GM19395 (cell line): ENCODE measurements at regions not wholly inside any gene's neighbourhood (a gene's known extent, or its start where the extent isn't known, plus 50 kb on each side); places are given as distances from the start of the nearest gene placed in this dataset.
A peak's percentile ranks its signal among the peaks of the same experiment; 100 is the strongest.
"Not testable (repeated sequence)": the region's sequence is repeated elsewhere in the genome, so short reads cannot be mapped to it uniquely, and the experiment has no call there.

Experiments
- ATAC-seq: cut with Tn5 transposase; IDR thresholded peaks from one replicate; pipeline ENCODE4 v1.9.1; 2021; ENCODE audit warnings: mild to moderate bottlenecking, moderate library complexity; ENCODE audit not compliant: unreplicated experiment

DNA sequence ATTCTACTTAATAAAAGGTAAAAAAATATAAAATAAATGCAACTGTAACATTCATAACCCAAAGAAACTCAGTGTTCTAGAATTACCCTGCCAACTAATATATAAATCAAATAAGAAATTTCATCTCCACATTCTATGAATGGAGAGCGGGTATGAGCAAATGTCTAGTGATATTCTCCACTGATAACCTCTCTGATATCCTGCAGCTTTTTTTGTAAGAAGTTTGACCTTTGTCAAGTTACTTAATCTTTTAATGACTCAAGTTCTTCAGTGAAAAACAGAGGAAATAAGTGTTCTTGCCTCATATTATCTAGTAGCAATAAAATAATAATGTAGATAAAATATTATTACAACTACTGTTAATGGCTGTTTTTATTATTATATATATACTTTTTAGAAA, 1275.6 kb upstream of the CDH9 start:
- no peak for ATAC-seq

- no peak for ATAC-seq
Measured at GRCh38 chr5:28313321-28313951, 1275.0 kb upstream of the CDH9 start.

- ATAC-seq: no peak
Measured at GRCh38 chr5:28310696-28311095, 1272.3 kb upstream of the CDH9 start.

- ATAC-seq: no peak
Measured at GRCh38 chr5:28305891-28306290, 1267.5 kb upstream of the CDH9 start.

DNA sequence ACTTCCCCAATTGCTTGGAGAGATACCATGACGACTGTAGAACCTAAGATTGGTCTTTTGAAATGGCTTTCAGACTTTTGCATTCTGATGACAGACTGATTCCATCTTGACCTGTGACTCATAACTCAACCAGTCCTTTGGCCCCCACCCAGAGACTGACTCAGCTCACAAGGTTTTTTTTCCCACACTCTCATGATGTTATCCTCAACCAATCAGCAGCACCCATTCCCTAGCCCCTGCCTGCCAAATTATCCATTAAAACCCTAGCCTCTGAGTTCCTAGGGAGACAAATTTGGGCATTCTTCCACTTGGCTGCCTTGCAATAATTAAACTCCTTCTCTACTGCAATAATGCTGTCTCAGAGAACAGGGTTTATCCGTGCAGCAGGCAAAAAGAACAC, 1263.3 kb upstream of the CDH9 start:
- ATAC-seq: no peak

DNA sequence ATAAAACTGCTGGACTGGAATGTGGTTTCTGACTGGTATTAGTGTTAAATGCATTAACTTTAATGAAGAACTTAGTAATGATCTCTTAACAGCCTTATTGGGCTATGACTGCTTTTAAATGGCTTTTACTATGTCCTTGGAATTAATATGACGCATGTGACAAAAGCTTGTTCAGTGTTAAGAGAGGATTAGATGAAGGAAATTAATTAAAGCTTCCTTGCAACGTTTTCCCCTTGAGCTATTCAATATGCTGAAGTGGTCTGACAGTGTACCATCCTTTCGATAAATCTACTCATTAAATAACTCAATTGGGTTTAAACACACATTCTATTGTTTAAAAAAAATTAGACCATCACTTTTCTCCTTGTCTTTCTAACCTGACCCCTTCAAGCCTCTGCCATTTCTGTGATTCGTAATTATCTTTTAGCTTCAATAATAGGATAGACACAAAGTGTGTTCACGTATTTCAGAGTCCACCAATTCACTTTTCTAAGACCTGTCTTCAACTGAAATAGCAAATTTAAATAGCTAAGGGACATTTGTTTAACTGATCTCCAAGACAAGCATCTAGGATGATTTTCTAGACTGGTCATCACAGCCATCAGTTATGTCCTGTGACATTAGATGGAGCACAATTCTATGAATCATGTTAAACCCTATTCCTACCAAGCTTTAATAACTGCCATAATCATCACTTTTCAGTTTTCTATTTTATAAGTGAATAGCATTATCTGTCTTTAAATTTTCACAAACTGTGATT, 1258.0 kb upstream of the CDH9 start:
- ATAC-seq: no peak

DNA sequence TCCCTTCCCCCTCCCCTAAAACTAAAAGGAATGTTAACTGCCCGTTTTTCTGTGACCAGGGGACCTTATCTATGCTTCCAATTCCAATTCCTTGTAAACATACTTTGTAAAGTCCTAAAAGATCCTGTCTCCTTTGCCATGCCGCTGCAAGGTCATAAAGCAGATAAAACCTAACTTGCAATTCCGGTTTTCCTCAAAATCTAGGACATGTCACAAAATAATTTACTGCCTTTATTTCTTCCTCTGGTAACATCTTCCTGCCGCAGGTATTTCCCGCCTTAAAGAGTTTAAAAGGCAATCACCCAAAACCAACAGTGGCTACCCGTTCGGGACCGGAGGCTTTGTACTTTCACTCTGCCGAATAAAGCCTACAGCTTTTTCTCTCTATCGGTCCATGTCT, 1248.6 kb upstream of the CDH9 start:
- not testable (repeated sequence) for ATAC-seq

GRCh38 chr5:28286566-28286965, 1248.2 kb upstream of the CDH9 start:
- no peak for ATAC-seq

DNA sequence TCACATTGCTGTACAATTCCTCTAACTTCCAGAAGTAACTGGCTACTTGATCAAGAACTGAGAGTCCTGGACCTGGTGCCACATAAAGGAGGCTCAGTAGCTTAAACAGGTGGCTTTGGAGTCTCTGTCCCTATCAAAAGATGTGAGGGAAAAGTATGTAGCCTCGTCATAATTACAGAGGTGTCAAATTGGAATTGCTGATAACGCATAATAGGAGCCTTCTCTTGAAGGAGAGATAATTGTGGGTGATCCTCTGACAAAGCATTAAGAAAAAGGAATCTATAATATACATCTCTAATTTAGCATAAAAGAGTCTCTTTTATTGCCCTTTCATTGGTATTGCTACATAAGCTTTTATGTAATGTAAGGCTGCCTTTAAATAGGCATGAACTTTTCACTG, 1246.4 kb upstream of the CDH9 start:
- ATAC-seq: no peak

GRCh38 chr5:28281351-28281750, 1243.0 kb upstream of the CDH9 start:
- ATAC-seq: no peak

DNA sequence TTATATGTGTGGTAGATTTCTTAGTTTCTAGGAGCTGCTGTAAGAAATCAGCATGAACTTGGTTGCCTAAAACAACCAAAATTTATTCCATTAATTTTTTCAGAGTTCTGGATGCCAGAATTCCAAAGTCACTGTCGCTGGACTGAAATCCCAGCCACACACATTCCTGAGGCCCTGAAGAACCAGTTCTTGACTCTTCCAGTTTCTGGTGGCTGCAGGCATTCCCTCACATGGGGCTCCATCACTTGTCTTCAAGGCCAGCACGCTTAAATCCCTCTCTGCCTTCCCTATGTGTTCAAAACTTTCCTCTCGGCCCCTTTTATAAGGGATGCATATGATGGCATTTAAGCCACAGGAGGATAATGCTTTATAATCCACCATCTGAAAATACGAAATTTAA, 1237.5 kb upstream of the CDH9 start:
- no peak for ATAC-seq

- no peak for ATAC-seq
Measured at GRCh38 chr5:28269978-28270377, 1231.6 kb upstream of the CDH9 start.

DNA sequence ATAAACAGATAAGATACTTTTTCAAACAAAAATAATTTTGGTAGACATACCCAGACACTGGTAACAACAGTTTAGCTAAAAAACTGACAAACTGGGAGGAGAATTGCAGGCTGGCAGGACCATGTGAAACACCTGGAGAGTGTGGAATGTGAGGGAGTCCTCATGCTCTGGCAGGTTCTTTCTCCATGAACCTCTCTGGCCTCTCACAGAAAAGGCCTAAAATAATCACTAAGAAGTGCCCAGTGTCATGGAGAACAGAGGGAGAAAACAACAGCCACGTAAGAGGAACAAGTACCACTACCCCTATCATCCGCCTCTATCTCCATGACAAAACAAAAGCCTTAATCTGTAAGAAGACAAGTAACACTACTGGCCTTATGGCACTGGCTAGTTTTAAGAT, 1227.5 kb upstream of the CDH9 start:
- no peak for ATAC-seq

DNA sequence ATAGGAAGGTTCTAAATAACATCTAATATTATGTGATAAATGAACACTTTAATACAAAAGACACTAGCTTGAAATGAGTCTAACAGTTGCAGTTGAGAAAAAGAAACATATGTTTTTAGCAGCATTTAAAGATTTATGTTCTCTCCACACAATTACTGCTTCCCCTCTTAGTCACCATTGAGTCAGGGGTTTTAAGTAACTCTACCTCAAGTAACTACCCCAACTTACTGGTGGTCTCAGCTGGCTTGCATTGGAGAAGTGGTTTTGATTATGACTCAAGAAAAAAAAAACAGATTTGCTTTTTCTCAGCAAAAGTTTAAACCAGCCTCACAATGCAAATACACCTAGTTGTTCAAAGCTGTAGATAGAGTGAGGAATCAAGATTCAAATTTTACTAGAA, 1216.5 kb upstream of the CDH9 start:
- no peak for ATAC-seq

GRCh38 chr5:28253431-28253830, 1215.0 kb upstream of the CDH9 start:
- ATAC-seq: no peak

GRCh38 chr5:28249771-28250415, 1211.5 kb upstream of the CDH9 start:
- no peak for ATAC-seq

DNA sequence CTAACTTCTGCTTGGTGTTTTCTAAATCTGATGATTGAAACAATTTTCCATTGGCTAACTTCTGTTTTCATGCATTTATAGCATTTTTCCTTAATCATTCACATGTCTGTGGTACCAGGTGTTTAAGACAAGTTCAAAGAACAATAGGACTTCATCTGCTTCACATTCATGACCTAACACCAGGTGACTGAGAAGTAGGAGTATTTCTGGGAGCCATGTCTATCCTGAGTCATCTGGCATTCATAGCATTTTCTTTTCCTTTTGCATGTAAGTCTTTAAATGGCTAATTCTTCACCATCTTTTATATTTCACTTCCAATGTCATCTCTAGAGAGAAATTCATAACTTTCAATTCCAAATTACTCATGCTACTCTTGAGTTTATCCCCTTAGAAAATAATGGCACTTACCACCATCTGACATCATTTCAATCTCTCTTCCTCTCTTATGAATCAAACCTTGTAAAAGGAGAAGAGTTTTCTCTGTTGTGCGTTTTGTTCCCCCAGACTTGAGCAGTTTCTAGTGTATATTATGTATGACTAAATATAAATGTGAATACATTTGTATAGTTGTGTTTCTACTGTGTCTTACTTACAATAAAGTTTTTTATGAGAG, 1196.1 kb upstream of the CDH9 start:
- no peak for ATAC-seq

- ATAC-seq: no peak
Measured at GRCh38 chr5:28226407-28226806, 1188.0 kb upstream of the CDH9 start.

DNA sequence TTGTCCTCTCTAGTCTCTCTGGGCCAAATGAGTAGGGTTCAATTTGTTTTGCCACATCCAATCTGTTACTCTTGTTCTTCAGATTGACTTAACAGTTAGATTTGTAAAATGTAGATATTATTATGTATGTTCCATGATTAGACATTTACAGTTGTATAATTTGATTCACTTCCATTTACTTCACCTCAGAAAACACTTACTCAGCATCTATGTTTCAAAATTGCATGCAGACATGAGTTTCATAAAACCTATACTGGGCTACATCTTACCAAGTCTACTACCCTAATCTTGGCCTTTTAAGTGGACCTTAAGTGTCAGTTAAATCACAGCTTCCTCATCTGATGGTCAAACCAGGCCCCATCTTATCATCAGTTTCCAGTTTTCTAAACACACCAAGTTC, 1181.2 kb upstream of the CDH9 start:
- no peak for ATAC-seq

DNA sequence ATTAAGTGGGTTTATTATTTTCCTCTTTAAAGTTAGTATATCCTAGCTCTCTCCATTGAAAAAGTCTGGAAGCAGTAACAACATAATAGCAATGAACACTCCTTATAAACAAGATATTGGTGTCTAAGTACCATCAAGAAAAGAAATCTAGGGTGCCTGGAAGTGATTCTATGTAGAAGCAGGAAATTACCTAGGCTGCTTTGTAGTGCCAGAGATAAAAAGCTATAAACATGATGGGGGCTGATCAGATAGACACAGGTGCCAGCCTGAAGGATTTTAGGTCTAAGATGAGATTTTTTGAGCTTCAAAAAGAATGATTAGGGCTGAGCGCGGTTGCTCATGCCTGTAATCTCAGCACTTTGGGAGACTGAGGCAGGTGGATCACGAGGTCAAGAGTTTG, 1179.3 kb upstream of the CDH9 start:
- no peak for ATAC-seq

DNA sequence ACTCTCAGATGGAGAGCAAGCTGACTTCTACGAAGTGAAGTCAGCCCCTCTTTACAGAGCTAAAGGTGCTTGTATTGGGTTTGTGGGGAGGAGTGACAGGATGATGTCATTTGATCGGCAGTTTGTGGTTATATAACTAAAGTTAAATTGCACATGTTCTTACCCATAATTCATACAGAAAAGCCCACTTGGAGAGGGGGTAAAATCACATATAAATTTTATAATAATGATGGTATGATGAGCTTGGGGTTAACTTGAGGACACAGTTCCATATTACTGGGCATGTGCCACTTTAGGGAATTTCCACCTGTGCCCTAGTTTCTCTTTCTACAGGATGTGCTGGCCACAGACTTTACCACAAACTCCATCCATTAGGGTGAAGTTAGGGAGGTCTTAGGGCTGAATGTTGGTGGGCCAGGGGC, 1178.6 kb upstream of the CDH9 start:
- peak; percentile 73 for ATAC-seq

DNA sequence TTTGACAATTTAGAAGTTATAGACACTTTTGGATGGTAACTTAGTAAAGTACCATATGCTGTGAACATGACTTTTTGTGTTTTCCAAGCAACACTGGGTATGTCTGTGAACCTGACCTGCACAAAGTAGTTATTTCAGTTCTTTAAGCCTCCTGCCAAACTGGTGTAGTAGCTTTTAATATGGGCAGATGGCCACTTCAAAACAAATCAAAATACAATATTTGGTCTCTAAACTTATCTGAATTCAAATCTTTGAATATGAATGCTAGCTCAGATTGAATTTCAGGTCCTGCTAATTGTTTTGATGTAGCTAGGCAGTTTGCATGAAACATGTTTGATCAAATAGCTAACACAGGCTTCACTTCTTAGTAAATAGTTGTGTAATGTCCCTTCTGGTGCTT, 1176.7 kb upstream of the CDH9 start:
- ATAC-seq: no peak
